LNCaP clone FGC (cell line): ENCODE measurements at regions not wholly inside any gene's neighbourhood (a gene's known extent, or its start where the extent isn't known, plus 50 kb on each side); places are given as distances from the start of the nearest gene placed in this dataset.

Source experiments
- DNase-seq: peaks from one replicate; pipeline ENCODE4 v3.0.0-alpha.2; 2011; ENCODE audit warnings: low read depth
- H3K4me3 ChIP-seq: 2 replicates; pipeline ENCODE4 v1.5.1; 2011; ENCODE audit warnings: mild to moderate bottlenecking, low read depth, low read length, control low read depth
- TF ChIP-seq, protein P1 (sequence below): IDR thresholded peaks from 2 replicates; pipeline ENCODE4 v1.5.1; 2012; ENCODE audit warnings: mild to moderate bottlenecking; ENCODE audit not compliant: control insufficient read depth, insufficient read depth; ENCODE audit errors: extremely low read depth

- TF ChIP-seq, protein P1, sequence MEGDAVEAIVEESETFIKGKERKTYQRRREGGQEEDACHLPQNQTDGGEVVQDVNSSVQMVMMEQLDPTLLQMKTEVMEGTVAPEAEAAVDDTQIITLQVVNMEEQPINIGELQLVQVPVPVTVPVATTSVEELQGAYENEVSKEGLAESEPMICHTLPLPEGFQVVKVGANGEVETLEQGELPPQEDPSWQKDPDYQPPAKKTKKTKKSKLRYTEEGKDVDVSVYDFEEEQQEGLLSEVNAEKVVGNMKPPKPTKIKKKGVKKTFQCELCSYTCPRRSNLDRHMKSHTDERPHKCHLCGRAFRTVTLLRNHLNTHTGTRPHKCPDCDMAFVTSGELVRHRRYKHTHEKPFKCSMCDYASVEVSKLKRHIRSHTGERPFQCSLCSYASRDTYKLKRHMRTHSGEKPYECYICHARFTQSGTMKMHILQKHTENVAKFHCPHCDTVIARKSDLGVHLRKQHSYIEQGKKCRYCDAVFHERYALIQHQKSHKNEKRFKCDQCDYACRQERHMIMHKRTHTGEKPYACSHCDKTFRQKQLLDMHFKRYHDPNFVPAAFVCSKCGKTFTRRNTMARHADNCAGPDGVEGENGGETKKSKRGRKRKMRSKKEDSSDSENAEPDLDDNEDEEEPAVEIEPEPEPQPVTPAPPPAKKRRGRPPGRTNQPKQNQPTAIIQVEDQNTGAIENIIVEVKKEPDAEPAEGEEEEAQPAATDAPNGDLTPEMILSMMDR: no peak
- DNase-seq: no peak
- H3K4me3 ChIP-seq: no peak overlapping the region
Measured at GRCh38 chr18:67074309-67074708, 442.2 kb downstream of the DSEL start.

DNA sequence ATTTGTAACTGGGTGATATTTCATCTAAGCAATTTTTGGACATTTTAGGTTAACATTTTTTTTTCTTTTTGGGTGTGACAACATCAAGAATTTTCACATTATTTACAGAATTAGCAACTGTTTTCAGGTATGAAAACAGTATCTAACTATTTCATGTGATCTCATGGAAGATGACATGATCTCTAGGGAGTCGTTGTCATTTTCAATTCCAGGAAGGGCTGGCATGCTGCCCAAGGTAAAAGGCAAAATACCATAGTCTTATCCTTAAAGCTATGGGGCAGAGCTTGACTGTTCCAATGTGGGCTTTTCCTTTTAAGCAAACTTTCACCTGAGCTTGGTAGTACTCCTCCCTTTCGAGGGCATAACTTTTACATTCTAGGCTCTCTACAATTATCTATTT is 443.7 kb downstream of the DSEL start:
- no peak overlapping the region for H3K4me3 ChIP-seq
- TF ChIP-seq, protein P1: no peak
- DNase-seq: no peak

DNA sequence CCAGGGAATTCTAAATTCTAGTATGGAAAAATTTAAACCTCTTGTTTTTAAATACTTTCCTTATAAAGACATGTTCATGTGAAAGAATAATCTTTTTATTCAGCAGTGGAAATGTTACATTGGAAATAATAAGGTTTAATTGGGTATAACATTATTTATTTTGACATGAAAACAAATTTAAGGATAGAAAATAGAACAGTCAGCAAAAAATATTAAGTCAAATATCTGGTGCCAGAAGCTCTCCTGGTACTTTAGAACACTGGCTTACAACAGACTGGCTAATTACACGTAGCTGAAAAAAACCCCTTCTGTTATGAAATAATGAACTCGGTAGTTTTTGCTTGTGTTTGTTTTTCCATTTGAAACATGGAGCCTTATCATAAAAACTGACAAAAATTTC is 447.9 kb downstream of the DSEL start:
- H3K4me3 ChIP-seq: no peak overlapping the region
- DNase-seq: no peak
- TF ChIP-seq, protein P1: no peak

GRCh38 chr18:67047334-67047733 is 443.4 kb upstream of the CDH19 start:
- no peak for DNase-seq
- H3K4me3 ChIP-seq: no peak overlapping the region
- TF ChIP-seq, protein P1: no peak

DNA sequence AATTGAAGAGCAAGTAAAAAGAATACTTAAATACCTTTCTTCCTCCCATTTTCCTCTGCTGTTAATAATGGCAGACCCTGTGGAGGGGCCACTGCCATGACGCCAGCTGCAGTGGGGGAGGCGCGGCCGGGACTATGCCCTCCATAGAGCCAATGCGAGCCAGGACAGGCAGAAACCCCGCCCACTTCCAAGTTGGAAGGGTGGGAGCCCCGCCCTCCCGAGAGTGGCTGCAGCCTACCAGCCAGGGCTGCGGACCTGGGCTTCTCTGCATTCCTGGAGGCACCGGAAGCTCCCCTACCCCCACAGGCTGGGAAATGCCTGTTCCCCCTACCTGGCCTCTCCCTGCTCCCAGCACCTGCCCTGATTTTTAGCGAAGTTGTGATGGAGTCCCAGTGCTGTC is 439.4 kb upstream of the CDH19 start:
- no peak overlapping the region for H3K4me3 ChIP-seq
- TF ChIP-seq, protein P1: no peak
- DNase-seq: no peak

GRCh38 chr18:67041334-67041733 is 437.4 kb upstream of the CDH19 start:
- no peak overlapping the region for H3K4me3 ChIP-seq
- TF ChIP-seq, protein P1: no peak
- DNase-seq: no peak

DNA sequence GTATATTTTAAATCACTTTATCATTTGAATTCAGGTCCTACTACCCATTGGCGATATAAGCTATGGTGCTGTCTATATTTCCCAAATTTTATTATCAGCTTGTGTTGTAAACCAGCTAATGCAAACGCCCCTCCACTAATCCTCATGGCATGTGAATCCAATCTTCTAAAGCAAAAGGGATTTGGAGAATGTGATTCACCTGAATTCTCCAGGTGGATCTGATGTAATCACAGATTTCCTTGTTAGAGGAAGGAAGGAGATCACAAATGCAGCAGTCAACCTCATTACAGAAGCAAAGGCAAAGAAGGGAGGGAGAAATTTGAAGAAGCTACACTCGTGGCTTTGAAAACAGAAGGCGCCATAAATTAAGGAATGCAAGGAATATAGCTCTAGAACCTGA is 431.1 kb upstream of the CDH19 start:
- TF ChIP-seq, protein P1: no peak
- no peak for DNase-seq
- no peak overlapping the region for H3K4me3 ChIP-seq
